HG02571 (cell line): ENCODE measurements at regions not wholly inside any gene's neighbourhood (a gene's known extent, or its start where the extent isn't known, plus 50 kb on each side); places are given as distances from the start of the nearest gene placed in this dataset.

Source experiments
- ATAC-seq: cut with Tn5 transposase; IDR thresholded peaks from one replicate; pipeline ENCODE4 v1.9.1; 2021; ENCODE audit warnings: mild to moderate bottlenecking, moderate library complexity; ENCODE audit not compliant: unreplicated experiment

- no peak for ATAC-seq
Observed at GRCh38 chr3:69579306-69580041, 159.8 kb upstream of the MITF start.

DNA sequence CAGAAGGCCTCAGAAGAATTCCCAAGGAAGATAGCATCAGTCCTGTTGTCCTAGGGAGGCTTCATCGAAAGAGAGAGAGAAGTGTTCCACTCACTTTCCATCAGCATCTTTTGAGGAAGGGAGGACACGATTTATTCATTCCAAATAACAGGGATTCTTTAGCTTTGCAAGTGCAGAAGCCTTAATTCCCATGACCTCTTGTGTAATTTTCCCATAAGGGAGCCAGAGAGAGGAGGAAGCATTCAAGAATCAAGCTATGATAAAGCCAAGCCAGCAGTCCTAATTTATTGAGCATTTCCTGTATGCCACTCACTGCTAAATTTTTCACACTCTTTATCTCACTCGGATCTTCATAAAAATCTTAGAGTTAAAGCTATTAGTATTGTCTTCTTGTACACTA lies 169.7 kb upstream of the MITF start:
- ATAC-seq: no peak

DNA sequence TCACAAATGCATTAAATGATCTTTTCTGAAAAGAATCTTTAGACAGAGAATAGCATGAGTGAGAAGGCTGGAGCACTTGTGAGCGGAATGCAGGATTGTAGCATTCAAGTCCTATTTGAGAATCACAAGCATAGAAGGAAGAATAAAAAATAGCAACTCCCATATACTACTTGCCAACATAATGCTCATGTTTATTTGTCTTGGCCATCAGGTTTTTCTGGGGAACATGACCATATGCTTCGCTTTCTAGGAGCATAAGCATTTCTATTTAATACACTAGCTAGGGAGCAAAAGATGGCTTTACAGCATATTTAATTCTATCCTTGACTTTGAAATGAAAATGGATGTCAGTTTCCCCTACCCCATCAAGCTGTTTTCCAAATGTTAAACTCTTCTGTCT lies 170.3 kb upstream of the MITF start:
- ATAC-seq: no peak

DNA sequence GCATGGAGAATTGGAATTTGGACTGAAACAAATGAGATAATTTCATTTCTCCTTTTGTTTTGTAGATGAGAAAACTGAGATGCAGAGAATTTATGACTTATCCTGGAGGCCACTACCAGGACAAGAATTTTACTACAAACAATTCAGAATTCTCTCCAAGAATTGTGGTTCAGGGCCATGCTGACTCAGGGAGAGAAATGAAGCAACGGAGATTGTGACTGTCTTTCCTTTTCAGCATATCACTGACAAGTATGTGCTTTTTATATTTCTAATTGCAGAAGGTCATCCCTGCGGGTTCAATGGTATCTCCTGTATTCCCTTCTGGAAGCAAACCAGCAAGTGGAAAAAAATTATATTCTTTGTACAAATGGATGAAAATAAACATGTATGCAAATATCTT lies 170.8 kb upstream of the MITF start:
- ATAC-seq: no peak

- no peak for ATAC-seq
Observed at GRCh38 chr3:69567710-69568052, 171.6 kb upstream of the MITF start.

GRCh38 chr3:69567023-69567709 lies 172.1 kb upstream of the MITF start:
- no peak for ATAC-seq

DNA sequence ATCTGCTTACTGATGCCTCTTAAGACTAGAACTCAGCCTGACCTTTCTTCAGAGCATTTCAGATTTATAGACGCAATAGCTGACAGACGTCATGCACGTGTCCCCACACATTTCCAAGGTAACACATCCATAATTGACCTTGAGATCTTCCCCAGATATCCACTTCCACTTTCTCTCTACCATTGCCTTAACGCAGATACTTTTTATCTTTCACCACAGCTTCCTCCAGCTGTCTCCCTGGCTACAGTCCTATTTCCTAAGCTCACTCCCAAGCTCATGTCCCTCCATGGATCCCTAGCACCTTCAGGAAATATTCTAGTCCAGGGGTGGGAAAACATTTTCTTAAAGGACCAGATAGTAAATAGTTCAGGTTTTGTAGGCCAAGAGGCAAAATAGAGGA lies 173.0 kb upstream of the MITF start:
- ATAC-seq: no peak

GRCh38 chr3:69565316-69565715 lies 173.9 kb upstream of the MITF start:
- ATAC-seq: no peak

DNA sequence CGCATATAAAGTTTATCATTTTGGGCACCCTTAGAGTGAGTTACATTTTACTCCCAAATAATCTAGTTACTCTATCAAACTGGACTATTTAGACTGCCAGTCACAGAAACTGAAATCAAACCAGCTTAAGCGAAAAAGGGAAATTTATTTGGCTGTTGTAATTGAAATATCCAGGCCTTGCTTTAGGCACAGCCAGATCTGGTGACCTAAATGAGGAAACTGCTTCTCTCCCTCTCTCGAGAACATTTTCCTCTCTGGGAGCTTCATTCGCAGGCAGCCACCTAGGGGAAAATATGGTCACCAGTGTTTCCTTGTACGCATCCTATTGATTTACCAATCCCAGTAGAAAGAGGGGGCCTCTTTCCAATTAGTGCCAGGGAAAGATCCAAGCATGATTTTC lies 175.3 kb upstream of the MITF start:
- ATAC-seq: no peak

DNA sequence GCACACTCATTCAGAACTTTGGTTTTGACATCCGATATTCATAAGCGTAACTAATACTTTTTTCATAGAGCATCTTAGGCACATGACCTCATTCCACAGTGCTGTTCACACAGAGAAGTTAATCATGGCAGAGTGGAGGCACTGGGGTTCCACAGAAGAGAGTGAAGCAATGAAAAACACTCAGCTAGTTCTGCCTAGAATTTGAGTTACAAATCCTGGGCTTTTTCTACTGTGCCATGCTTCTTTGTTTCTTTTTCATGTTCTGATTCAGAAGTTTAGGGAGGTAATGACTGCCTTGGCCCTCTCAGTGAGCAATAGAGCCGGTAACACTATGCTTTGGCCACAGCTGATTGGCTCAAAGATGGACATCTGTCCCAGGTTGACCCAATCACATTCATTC lies 176.1 kb upstream of the MITF start:
- no peak for ATAC-seq

GRCh38 chr3:69562020-69562419 lies 176.1 kb upstream of the FRMD4B start:
- ATAC-seq: no peak

- no peak for ATAC-seq
Observed at GRCh38 chr3:69560818-69561217, 174.9 kb upstream of the FRMD4B start.

GRCh38 chr3:69560116-69560515 lies 174.2 kb upstream of the FRMD4B start:
- ATAC-seq: no peak

DNA sequence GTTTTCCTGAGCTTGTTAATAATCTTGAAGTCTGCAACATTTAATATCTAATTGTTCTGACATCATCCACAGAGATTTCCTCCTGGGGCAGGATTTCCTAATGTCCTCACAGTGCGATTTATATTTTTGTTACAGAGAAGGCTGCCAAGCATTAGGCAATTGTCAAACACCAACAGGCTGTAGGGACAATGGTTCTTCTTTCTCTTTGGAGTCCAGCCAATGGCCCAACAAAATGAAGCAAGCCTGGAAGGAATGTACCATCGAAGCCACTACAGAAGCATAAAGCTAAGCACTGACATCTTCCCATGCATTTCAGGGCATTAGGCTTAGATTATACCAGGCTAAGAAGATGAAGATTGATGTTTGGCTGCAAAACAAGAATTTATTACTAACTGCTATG lies 173.0 kb upstream of the FRMD4B start:
- ATAC-seq: no peak

- ATAC-seq: no peak
Observed at GRCh38 chr3:69554576-69554975, 168.7 kb upstream of the FRMD4B start.

DNA sequence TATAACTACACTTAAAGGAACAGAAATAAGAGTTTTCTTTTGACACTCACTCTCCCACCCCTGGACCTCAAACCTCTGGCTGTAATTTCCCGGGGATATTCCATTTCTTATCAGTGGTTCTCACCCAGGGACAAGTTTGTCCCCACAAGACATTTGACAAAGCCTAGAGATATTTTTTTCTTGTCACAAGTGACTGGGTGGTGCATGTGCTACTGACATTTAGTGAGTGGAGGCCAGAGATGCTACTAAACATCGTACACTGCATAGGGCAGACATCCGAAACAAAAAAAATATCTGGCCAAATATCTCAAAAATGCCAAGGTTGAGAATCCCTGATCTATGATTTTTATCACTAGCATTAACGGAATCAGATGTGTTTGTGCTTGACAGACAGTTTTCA lies 168.0 kb upstream of the FRMD4B start:
- ATAC-seq: no peak

- ATAC-seq: no peak
Observed at GRCh38 chr3:69547461-69547880, 161.6 kb upstream of the FRMD4B start.

- no peak for ATAC-seq
Observed at GRCh38 chr3:69542805-69543429, 157.0 kb upstream of the FRMD4B start.

- no peak for ATAC-seq
Observed at GRCh38 chr3:69542089-69542804, 156.4 kb upstream of the FRMD4B start.

DNA sequence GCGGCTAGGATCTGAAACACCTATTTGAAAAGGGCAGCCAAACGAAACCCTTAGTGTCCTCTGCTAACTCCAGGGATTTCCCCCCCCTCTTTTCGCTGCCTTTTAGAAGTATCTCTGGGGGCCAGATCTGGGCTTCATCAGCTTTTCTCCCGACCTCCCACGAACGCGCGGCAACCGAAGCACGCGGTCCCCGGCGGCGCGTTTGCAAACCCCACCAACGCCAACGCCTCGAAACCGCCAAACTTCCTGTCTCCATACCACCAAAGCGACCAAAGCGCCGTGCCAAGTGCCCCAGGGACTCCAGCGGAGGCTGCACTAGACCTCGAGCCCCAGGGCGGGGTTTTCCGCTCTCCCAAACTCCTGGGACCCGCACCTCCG lies 155.8 kb upstream of the FRMD4B start:
- ATAC-seq: no peak

DNA sequence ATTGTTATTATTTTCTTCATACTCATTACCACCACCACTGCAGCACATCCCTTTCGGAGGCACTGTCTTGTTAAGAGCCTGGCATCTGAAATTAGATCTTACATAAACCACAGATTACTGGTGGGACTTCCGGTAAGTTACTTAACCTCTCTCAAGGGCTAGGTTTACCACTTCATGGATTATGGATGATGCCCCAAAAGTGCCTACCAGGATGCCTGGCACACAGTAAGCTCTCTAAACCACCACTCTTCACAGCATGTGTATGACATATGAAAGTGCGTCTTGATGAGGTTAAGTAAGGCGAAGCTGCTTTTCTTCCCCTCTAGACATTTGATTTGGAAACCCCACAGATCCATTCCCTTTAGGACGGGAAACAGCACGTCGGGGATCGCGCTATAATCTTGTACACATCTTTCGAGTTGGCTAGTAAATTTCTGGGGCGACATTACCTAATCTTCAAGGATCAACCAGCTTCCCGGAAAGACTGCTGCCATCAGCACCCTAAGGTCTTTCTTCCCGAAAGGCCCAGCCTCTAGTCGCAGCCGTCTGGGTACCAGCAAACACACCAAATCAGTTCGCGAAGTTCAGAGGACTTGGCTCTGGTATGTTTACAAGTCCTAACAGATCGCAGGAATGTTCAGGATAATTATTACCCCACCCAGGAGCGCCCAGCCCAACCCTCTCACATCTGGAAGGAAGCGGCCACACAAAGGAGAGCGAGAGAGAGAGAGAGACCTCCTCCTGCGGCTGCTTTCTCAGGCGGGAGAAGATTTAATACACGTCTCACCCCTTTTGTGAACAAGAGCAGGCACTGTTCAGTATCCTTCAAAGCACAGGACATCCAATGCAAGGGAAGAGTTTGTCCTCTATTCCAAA lies 155.1 kb upstream of the FRMD4B start:
- no peak for ATAC-seq
